GM18520 (cell line): ENCODE measurements at regions not wholly inside any gene's neighbourhood (a gene's known extent, or its start where the extent isn't known, plus 50 kb on each side); places are given as distances from the start of the nearest gene placed in this dataset.
"Not testable (repeated sequence)": the region's sequence is repeated elsewhere in the genome, so short reads cannot be mapped to it uniquely, and the experiment has no call there.

Source experiments
- ATAC-seq: cut with Tn5 transposase; IDR thresholded peaks from one replicate; pipeline ENCODE4 v1.9.1; 2021; ENCODE audit not compliant: unreplicated experiment

- ATAC-seq = no peak
These were observed 107.3 kb upstream of the DCN start for GRCh38 chr12:91289906-91290305.

- ATAC-seq = no peak
These were observed 106.5 kb upstream of the DCN start for GRCh38 chr12:91289072-91289471.

- no peak for ATAC-seq
These were observed 105.1 kb upstream of the DCN start for GRCh38 chr12:91287753-91288152.

GRCh38 chr12:91278126-91278525, 95.5 kb upstream of the DCN start:
- ATAC-seq = no peak

- ATAC-seq = no peak
These were observed 93.9 kb upstream of the DCN start for GRCh38 chr12:91276509-91276908.

GRCh38 chr12:91275321-91275720, 92.7 kb upstream of the DCN start:
- no peak for ATAC-seq

GRCh38 chr12:91274916-91275315, 92.3 kb upstream of the DCN start:
- no peak for ATAC-seq

GRCh38 chr12:91273560-91273959, 90.9 kb upstream of the DCN start:
- ATAC-seq = no peak

- ATAC-seq = no peak
These were observed 89.9 kb upstream of the DCN start for GRCh38 chr12:91272461-91273063.

- no peak for ATAC-seq
These were observed 88.6 kb upstream of the DCN start for GRCh38 chr12:91271185-91271584.

GRCh38 chr12:91267039-91267438, 84.4 kb upstream of the DCN start:
- ATAC-seq = no peak

- no peak for ATAC-seq
These were observed 81.6 kb upstream of the DCN start for GRCh38 chr12:91264178-91264577.

- no peak for ATAC-seq
These were observed 79.4 kb upstream of the DCN start for GRCh38 chr12:91261820-91262676.

GRCh38 chr12:91256411-91256810, 73.8 kb upstream of the DCN start:
- ATAC-seq = no peak

- ATAC-seq = no peak
These were observed 69.7 kb upstream of the DCN start for GRCh38 chr12:91252341-91252740.

- ATAC-seq = no peak
These were observed 67.7 kb upstream of the DCN start for GRCh38 chr12:91250273-91250665.

- ATAC-seq = no peak
These were observed 67.1 kb upstream of the DCN start for GRCh38 chr12:91249518-91250272.

- ATAC-seq = no peak
These were observed 66.4 kb upstream of the DCN start for GRCh38 chr12:91249054-91249453.

GRCh38 chr12:91243177-91243576, 60.6 kb upstream of the DCN start:
- not testable (repeated sequence) for ATAC-seq

- no peak for ATAC-seq
These were observed 59.1 kb upstream of the DCN start for GRCh38 chr12:91241756-91242155.

- ATAC-seq = no peak
These were observed 57.9 kb upstream of the DCN start for GRCh38 chr12:91240386-91241095.
